Thyroid gland (tissue), 4 donors: ENCODE measurements at regions not wholly inside any gene's neighbourhood (a gene's known extent, or its start where the extent isn't known, plus 50 kb on each side); places are given as distances from the start of the nearest gene placed in this dataset.

Experiments used
- CTCF ChIP-seq, 6 experiments: fragments of 200-600 bp in 3 of 6; fragments of 450-650 bp in 3 of 6; sonication (generic) in 3 of 6; IDR thresholded peaks; one replicate each; pipeline ENCODE4 v1.5.1; 2016 to 2019; ENCODE audit warnings: antibody characterized with exemption in 6 of 6, mild to moderate bottlenecking in 2 of 6, inconsistent platforms in 1 of 6, moderate library complexity in 1 of 6
- POLR2A ChIP-seq, 2 donors: fragments of 450-650 bp; IDR thresholded peaks; one replicate each; pipeline ENCODE4 v1.6.1; 2017; ENCODE audit warnings: antibody characterized with exemption in 2 of 2, mild to moderate bottlenecking in 2 of 2, moderate library complexity in 1 of 2

GRCh38 chr12:102549691-102550090, 69.3 kb upstream of the IGF1 start:
- TF ChIP-seq POLR2A (IDR thresholded peaks at IDR 0.05) = no peak
- TF ChIP-seq CTCF (IDR thresholded peaks at IDR 0.05) = no peak
